Stimulated activated CD4-positive, alpha-beta T cell treated with anti-CD3 and anti-CD28 coated beads, TNF-alpha, amount 100 ng/mL, for 1 hour (primary cell): ENCODE measurements at regions not wholly inside any gene's neighbourhood (a gene's known extent, or its start where the extent isn't known, plus 50 kb on each side); places are given as distances from the start of the nearest gene placed in this dataset.

Experiments
- DNase-seq, 3 donors: peaks; one replicate each; pipeline ENCODE4 v3.0.0-alpha.2; 2020; ENCODE audit warnings: low read depth in 3 of 3, low spot score in 1 of 3

- no peak for DNase-seq
Measured at GRCh38 chr2:6793913-6794312, 71.8 kb downstream of the CMPK2 start.

GRCh38 chr2:6794448-6794847 is 71.3 kb downstream of the CMPK2 start:
- DNase-seq = no peak
